ENCODE measurements at regions not wholly inside any gene's neighbourhood (a gene's known extent, or its start where the extent isn't known, plus 50 kb on each side); places are given as distances from the start of the nearest gene placed in this dataset.
A peak's percentile ranks its signal among the peaks of the same experiment; 100 is the strongest.

GRCh38 chr12:124464830-124465229, 102.6 kb downstream of the NCOR2 start:
- peak overlapping the region; percentile 74 for H3K4me3 Mint-ChIP-seq
- H3K27ac Mint-ChIP-seq: peak overlapping the region; percentile 54
- peaks cover 43% of the 10 kb centered on the region for H3K36me3 Mint-ChIP-seq (ENCODE audit: low read depth)
- no peaks in the 10 kb centered on the region for H3K9me3 Mint-ChIP-seq
- no peak for ATAC-seq (replicated peaks)
- H3K4me1 Mint-ChIP-seq: peaks cover 33% of the 10 kb centered on the region
- no peaks in the 10 kb centered on the region for H3K27me3 Mint-ChIP-seq

GRCh38 chr12:124464062-124464461, 103.3 kb downstream of the NCOR2 start:
- Mint-ChIP-seq H3K27me3 (no peaks in the 10 kb centered on the region), H3K36me3 (ENCODE audit: low read depth) (peaks cover 38% of the 10 kb centered on the region), H3K9me3 (no peaks in the 10 kb centered on the region), H3K27ac (peak overlapping the region; percentile 54), H3K4me1 (peaks cover 26% of the 10 kb centered on the region), H3K4me3 (peak overlapping the region; percentile 74)
- ATAC-seq (replicated peaks): no peak

- no peak for ATAC-seq (replicated peaks)
- Mint-ChIP-seq H3K27me3 (no peaks in the 10 kb centered on the region), H3K4me3 (no peak overlapping the region), H3K4me1 (peaks cover 24% of the 10 kb centered on the region), H3K27ac (peak overlapping the region; percentile 54), H3K36me3 (ENCODE audit: low read depth) (peaks cover 38% of the 10 kb centered on the region), H3K9me3 (no peaks in the 10 kb centered on the region)
Observed at GRCh38 chr12:124463341-124463921, 104.0 kb downstream of the NCOR2 start.

GRCh38 chr12:124462750-124463149, 104.7 kb downstream of the NCOR2 start:
- Mint-ChIP-seq H3K9me3 (no peaks in the 10 kb centered on the region), H3K36me3 (ENCODE audit: low read depth) (peaks cover 38% of the 10 kb centered on the region)

GRCh38 chr12:124461851-124462623, 105.4 kb downstream of the NCOR2 start:
- Mint-ChIP-seq H3K27me3 (no peaks in the 10 kb centered on the region), H3K4me3 (no peak overlapping the region), H3K27ac (no peak overlapping the region), H3K9me3 (no peaks in the 10 kb centered on the region), H3K4me1 (peaks cover 18% of the 10 kb centered on the region), H3K36me3 (ENCODE audit: low read depth) (peaks cover 38% of the 10 kb centered on the region)
- ATAC-seq (replicated peaks): no peak

More at GRCh38 chr12:124462750-124463149, 104.7 kb downstream of the NCOR2 start:
- no peaks in the 10 kb centered on the region for H3K27me3 Mint-ChIP-seq
- no peak overlapping the region for H3K27ac Mint-ChIP-seq
- no peak overlapping the region for H3K4me3 Mint-ChIP-seq
- peaks cover 24% of the 10 kb centered on the region for H3K4me1 Mint-ChIP-seq
- ATAC-seq (replicated peaks): no peak

- Mint-ChIP-seq H3K9me3 (no peaks in the 10 kb centered on the region), H3K27me3 (no peaks in the 10 kb centered on the region), H3K4me3 (no peak overlapping the region), H3K4me1 (peaks cover 12% of the 10 kb centered on the region), H3K36me3 (ENCODE audit: low read depth) (peaks cover 38% of the 10 kb centered on the region), H3K27ac (no peak overlapping the region)
- no peak for ATAC-seq (replicated peaks)
Observed at GRCh38 chr12:124461241-124461673, 106.2 kb downstream of the NCOR2 start.

- Mint-ChIP-seq H3K4me3 (no peak overlapping the region), H3K9me3 (no peaks in the 10 kb centered on the region), H3K27ac (no peak overlapping the region), H3K36me3 (ENCODE audit: low read depth) (peaks cover 34% of the 10 kb centered on the region), H3K27me3 (no peaks in the 10 kb centered on the region), H3K4me1 (peaks cover 12% of the 10 kb centered on the region)
- no peak for ATAC-seq (replicated peaks)
Observed at GRCh38 chr12:124460771-124461170, 106.6 kb downstream of the NCOR2 start.

GRCh38 chr12:124459852-124460645, 107.4 kb downstream of the NCOR2 start:
- H3K27me3 Mint-ChIP-seq: no peaks in the 10 kb centered on the region
- no peak overlapping the region for H3K27ac Mint-ChIP-seq
- no peak overlapping the region for H3K4me3 Mint-ChIP-seq
- peaks cover 27% of the 10 kb centered on the region for H3K36me3 Mint-ChIP-seq (ENCODE audit: low read depth)
- H3K9me3 Mint-ChIP-seq: no peaks in the 10 kb centered on the region
- ATAC-seq (replicated peaks): no peak
- H3K4me1 Mint-ChIP-seq: peaks cover 12% of the 10 kb centered on the region

- H3K4me3 Mint-ChIP-seq: no peak overlapping the region
- H3K9me3 Mint-ChIP-seq: no peaks in the 10 kb centered on the region
- peaks cover 18% of the 10 kb centered on the region for H3K36me3 Mint-ChIP-seq (ENCODE audit: low read depth)
- H3K27ac Mint-ChIP-seq: no peak overlapping the region
- peaks cover 11% of the 10 kb centered on the region for H3K4me1 Mint-ChIP-seq
- no peaks in the 10 kb centered on the region for H3K27me3 Mint-ChIP-seq
- ATAC-seq (replicated peaks): no peak
Observed at GRCh38 chr12:124458992-124459851, 108.2 kb downstream of the NCOR2 start.

GRCh38 chr12:124458220-124458991, 109.0 kb downstream of the NCOR2 start:
- H3K9me3 Mint-ChIP-seq: no peaks in the 10 kb centered on the region
- peak overlapping the region; percentile 12 for H3K4me3 Mint-ChIP-seq
- H3K27me3 Mint-ChIP-seq: no peaks in the 10 kb centered on the region
- H3K4me1 Mint-ChIP-seq: peaks cover 15% of the 10 kb centered on the region
- H3K27ac Mint-ChIP-seq: no peak overlapping the region
- peaks cover 12% of the 10 kb centered on the region for H3K36me3 Mint-ChIP-seq (ENCODE audit: low read depth)
- ATAC-seq (replicated peaks): no peak

GRCh38 chr12:124457287-124458219, 109.9 kb downstream of the NCOR2 start:
- no peaks in the 10 kb centered on the region for H3K27me3 Mint-ChIP-seq
- H3K4me3 Mint-ChIP-seq: peak overlapping the region; percentile 64
- peaks cover 6% of the 10 kb centered on the region for H3K36me3 Mint-ChIP-seq (ENCODE audit: low read depth)
- peak overlapping the region; percentile 54 for H3K27ac Mint-ChIP-seq
- peak; percentile 57 for ATAC-seq (replicated peaks)
- H3K4me1 Mint-ChIP-seq: peaks cover 15% of the 10 kb centered on the region
- no peaks in the 10 kb centered on the region for H3K9me3 Mint-ChIP-seq

GRCh38 chr12:124456652-124457152, 110.7 kb downstream of the NCOR2 start:
- ATAC-seq (replicated peaks): no peak
- no peaks in the 10 kb centered on the region for H3K9me3 Mint-ChIP-seq
- no peaks in the 10 kb centered on the region for H3K27me3 Mint-ChIP-seq
- H3K27ac Mint-ChIP-seq: no peak overlapping the region
- H3K4me3 Mint-ChIP-seq: peak overlapping the region; percentile 64
- H3K4me1 Mint-ChIP-seq: peaks cover 13% of the 10 kb centered on the region
- H3K36me3 Mint-ChIP-seq (ENCODE audit: low read depth): peaks cover 6% of the 10 kb centered on the region

All from activated T-helper 17 cell treated with anti-CD3 and anti-CD28 coated beads, Interleukin-2, amount 50 U/mL, for 72 hours (primary cell).